SK-N-SH (cell line): ENCODE measurements at regions not wholly inside any gene's neighbourhood (a gene's known extent, or its start where the extent isn't known, plus 50 kb on each side); places are given as distances from the start of the nearest gene placed in this dataset.

Source experiments
- CTCF ChIA-PET: fragments of 300-600, 350-600 bp; formaldehyde crosslinking; extraction: SDS; loops from one replicate; lab custom pipeline; 2021; lab: Yijun Ruan, JAX
- POLR2A ChIA-PET: fragments of 350-600 bp; sonication (Branson Sonifier 250); formaldehyde crosslinking; extraction: SDS; loops from one replicate; lab custom pipeline; 2020; ENCODE audit warnings: antibody characterized with exemption, inconsistent platforms; lab: Yijun Ruan, JAX
- DNase-seq: peaks from one replicate; pipeline ENCODE4 v3.0.0; 2012
- H2AFZ ChIP-seq: fragments of 200-600 bp; sonication (generic); 2 replicates; pipeline ENCODE4 v1.8.1; 2016; ENCODE audit warnings: antibody characterized with exemption, mild to moderate bottlenecking, low read depth
- H3F3A ChIP-seq: fragments of 200-600 bp; sonication (generic); replicated peaks from 2 replicates; pipeline ENCODE3; 2016; ENCODE audit warnings: antibody characterized with exemption, mild to moderate bottlenecking; ENCODE audit not compliant: insufficient read depth
- H3K27ac ChIP-seq, 2 experiments: fragments of 200-500 bp in 1 of 2; fragments of 200-600 bp in 1 of 2; sonication (Bioruptor generic) in 1 of 2; sonication (generic), shearing (Covaris generic) in 1 of 2; 2 replicates each; pipeline versions ENCODE4 v1.5.1 to v1.6.1; 2014 to 2016; ENCODE audit warnings: low read depth in 2 of 2, inconsistent platforms in 1 of 2, low read length in 1 of 2, mild to moderate bottlenecking in 1 of 2, mixed read lengths in 1 of 2
- H3K27me3 ChIP-seq: fragments of 200-600 bp; sonication (generic), shearing (Covaris generic); 2 replicates; pipeline ENCODE4 v1.6.1; 2016; ENCODE audit warnings: mixed run types; ENCODE audit not compliant: insufficient read depth
- H3K36me3 ChIP-seq, 2 experiments: fragments of 200-500 bp in 1 of 2; fragments of 200-600 bp in 1 of 2; sonication (Bioruptor generic) in 1 of 2; sonication (generic) in 1 of 2; replicated peaks in 1 of 2; 2 replicates each; pipeline versions ENCODE3 to v1.5.1; 2014 to 2016; ENCODE audit warnings: low read length in 1 of 2, mild to moderate bottlenecking in 1 of 2; ENCODE audit not compliant: insufficient read depth in 2 of 2, control insufficient read depth in 1 of 2
- H3K4me1 ChIP-seq, 2 experiments: fragments of 200-500 bp in 1 of 2; fragments of 200-600 bp in 1 of 2; sonication (Bioruptor generic) in 1 of 2; sonication (generic), shearing (Covaris generic) in 1 of 2; 2 replicates each; pipeline versions ENCODE4 v1.5.1 to v1.6.1; 2014 to 2016; ENCODE audit warnings: low read depth in 1 of 2, low read length in 1 of 2, mixed run types in 1 of 2; ENCODE audit not compliant: insufficient read depth in 2 of 2, control insufficient read depth in 1 of 2
- H3K4me2 ChIP-seq: fragments of 200-600 bp; sonication (generic), shearing (Covaris generic); 2 replicates; pipeline ENCODE4 v1.6.1; 2017; ENCODE audit warnings: mixed run types
- H3K4me3 ChIP-seq, 2 experiments: fragments of 200-500 bp in 1 of 2; fragments of 200-600 bp in 1 of 2; sonication (Bioruptor generic) in 1 of 2; sonication (generic), shearing (Covaris generic) in 1 of 2; 2 replicates each; pipeline versions ENCODE4 v1.5.1 to v1.8.1; 2014 to 2016; ENCODE audit warnings: low read depth in 2 of 2, inconsistent platforms in 1 of 2, low read length in 1 of 2, mild to moderate bottlenecking in 1 of 2, mixed read lengths in 1 of 2, moderate library complexity in 1 of 2
- H3K79me2 ChIP-seq: fragments of 200-600 bp; sonication (generic); 2 replicates; pipeline ENCODE4 v1.8.1; 2017; ENCODE audit warnings: mild to moderate bottlenecking; ENCODE audit not compliant: insufficient read depth
- H3K9ac ChIP-seq: fragments of 200-600 bp; sonication (generic); 2 replicates; pipeline ENCODE4 v1.6.1; 2017; ENCODE audit warnings: mixed run types
- H3K9me2 ChIP-seq: fragments of 200-600 bp; sonication (generic); 2 replicates; pipeline ENCODE4 v1.6.1; 2017; ENCODE audit warnings: mixed run types
- H3K9me3 ChIP-seq: fragments of 200-600 bp; sonication (generic); 2 replicates; pipeline ENCODE4 v1.6.1; 2017; ENCODE audit warnings: mixed run types, mild to moderate bottlenecking, moderate library complexity
- H4K20me1 ChIP-seq: fragments of 200-600 bp; sonication (generic); 2 replicates; pipeline ENCODE4 v1.6.1; 2017; ENCODE audit warnings: mild to moderate bottlenecking, mixed run types; ENCODE audit not compliant: insufficient read depth
- MEF2A ChIP-seq: IDR thresholded peaks from 2 replicates; pipeline ENCODE4 v1.4.0; 2012; ENCODE audit warnings: low read depth, borderline replicate concordance
- MXI1 ChIP-seq: IDR thresholded peaks from 2 replicates; pipeline ENCODE4 v1.6.1; 2012; ENCODE audit warnings: mild to moderate bottlenecking, low read depth, low read length, improper control_type of control experiment
- NFIC ChIP-seq: IDR thresholded peaks from 2 replicates; pipeline ENCODE4 v1.4.0; 2012; ENCODE audit warnings: borderline replicate concordance
- RAD21 ChIP-seq: IDR thresholded peaks from 2 replicates; pipeline ENCODE4 v1.6.1; 2012; ENCODE audit warnings: mild to moderate bottlenecking, low read length
- REST ChIP-seq: IDR thresholded peaks from 2 replicates; pipeline ENCODE4 v1.6.1; 2012; ENCODE audit warnings: mild to moderate bottlenecking, low read depth, low read length, moderate library complexity
- RFX5 ChIP-seq: IDR thresholded peaks from 2 replicates; pipeline ENCODE4 v1.6.1; 2012; ENCODE audit warnings: mild to moderate bottlenecking, improper control_type of control experiment, low read length
- SMC3 ChIP-seq: IDR thresholded peaks from 2 replicates; pipeline ENCODE4 v1.6.1; 2012; ENCODE audit warnings: low read depth, low read length, improper control_type of control experiment
- TEAD4 ChIP-seq: IDR thresholded peaks from 2 replicates; pipeline ENCODE4 v1.4.0; 2012; ENCODE audit warnings: mild to moderate bottlenecking, borderline replicate concordance; ENCODE audit not compliant: insufficient read depth
- USF1 ChIP-seq: IDR thresholded peaks from 2 replicates; pipeline ENCODE4 v1.4.0; 2012; ENCODE audit warnings: low read depth, borderline replicate concordance
- ZBTB33 ChIP-seq: IDR thresholded peaks from 2 replicates; pipeline ENCODE4 v1.4.0; 2012; ENCODE audit warnings: low read depth, borderline replicate concordance
- WGBS: methylation state at CpG from one replicate; pipeline ENCODE4 v1.1.6; 2017; ENCODE audit warnings: low lambda C conversion rate; 5-methylcytosine and 5-hydroxymethylcytosine counted together
- TF ChIP-seq, protein P1 (sequence below): fragments of 150-350 bp; IDR thresholded peaks from 2 replicates; pipeline ENCODE4 v1.6.1; 2016; ENCODE audit warnings: mild to moderate bottlenecking, low read depth, low read length
- TF ChIP-seq, protein P2 (sequence below): fragments of 150-350 bp; IDR thresholded peaks from 2 replicates; pipeline ENCODE4 v1.6.1; 2017; ENCODE audit warnings: antibody characterized with exemption, low read length, low read depth, borderline replicate concordance

DNA sequence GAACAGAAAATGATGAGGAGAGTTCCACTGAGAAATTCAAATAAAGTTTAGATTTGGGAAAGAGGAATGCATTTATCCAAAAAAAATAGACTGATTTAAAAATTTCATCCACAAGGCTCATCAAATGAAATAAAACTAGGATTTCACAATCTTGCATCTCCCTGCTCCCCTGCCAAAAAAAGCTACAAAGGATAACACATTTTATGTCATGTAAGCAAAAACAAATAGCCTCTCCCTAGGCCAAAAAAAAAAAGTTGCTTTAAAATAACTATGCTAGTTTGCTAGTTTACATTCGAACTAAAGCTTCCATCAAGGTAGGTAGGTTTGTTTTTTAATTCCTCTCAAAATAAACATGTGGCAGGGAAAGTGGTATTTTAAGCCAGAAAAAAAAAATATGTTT, 465.5 kb upstream of the ID2 start:
- no peaks in the 10 kb centered on the region for H3K79me2 ChIP-seq
- no peak overlapping the region for H2AFZ ChIP-seq
- no peaks in the 10 kb centered on the region for H4K20me1 ChIP-seq
- no peaks in the 10 kb centered on the region for H3K27me3 ChIP-seq
- H3K9me2 ChIP-seq: no peaks in the 10 kb centered on the region
- H3K4me2 ChIP-seq: no peak overlapping the region
- H3K4me1 ChIP-seq: no peaks in the 10 kb centered on the region
- H3K9me3 ChIP-seq: no peaks in the 10 kb centered on the region
- ChIA-PET CTCF (interaction anchor here (0.6 kb wide), 1 partner anchor 785 kb away, joined by 3 read pairs; no protein-coding TSS in a partner anchor), POLR2A (no interaction called here)
- H3K36me3 ChIP-seq: no peaks in the 10 kb centered on the region
- 33% methylated on average over 1 of the region's 1 CpG for WGBS
- H3K4me3 ChIP-seq: no peak overlapping the region
- no peaks in the 10 kb centered on the region for H3F3A ChIP-seq
- H3K9ac ChIP-seq: no peak overlapping the region
- TF ChIP-seq MEF2A (no peak), TEAD4 (no peak), SMC3 (no peak), RFX5 (no peak), NFIC (no peak)
- TF ChIP-seq, protein P1, sequence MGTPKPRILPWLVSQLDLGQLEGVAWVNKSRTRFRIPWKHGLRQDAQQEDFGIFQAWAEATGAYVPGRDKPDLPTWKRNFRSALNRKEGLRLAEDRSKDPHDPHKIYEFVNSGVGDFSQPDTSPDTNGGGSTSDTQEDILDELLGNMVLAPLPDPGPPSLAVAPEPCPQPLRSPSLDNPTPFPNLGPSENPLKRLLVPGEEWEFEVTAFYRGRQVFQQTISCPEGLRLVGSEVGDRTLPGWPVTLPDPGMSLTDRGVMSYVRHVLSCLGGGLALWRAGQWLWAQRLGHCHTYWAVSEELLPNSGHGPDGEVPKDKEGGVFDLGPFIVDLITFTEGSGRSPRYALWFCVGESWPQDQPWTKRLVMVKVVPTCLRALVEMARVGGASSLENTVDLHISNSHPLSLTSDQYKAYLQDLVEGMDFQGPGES: no peak
- H3K27ac ChIP-seq: no peak overlapping the region
- DNase-seq: no peak

DNA sequence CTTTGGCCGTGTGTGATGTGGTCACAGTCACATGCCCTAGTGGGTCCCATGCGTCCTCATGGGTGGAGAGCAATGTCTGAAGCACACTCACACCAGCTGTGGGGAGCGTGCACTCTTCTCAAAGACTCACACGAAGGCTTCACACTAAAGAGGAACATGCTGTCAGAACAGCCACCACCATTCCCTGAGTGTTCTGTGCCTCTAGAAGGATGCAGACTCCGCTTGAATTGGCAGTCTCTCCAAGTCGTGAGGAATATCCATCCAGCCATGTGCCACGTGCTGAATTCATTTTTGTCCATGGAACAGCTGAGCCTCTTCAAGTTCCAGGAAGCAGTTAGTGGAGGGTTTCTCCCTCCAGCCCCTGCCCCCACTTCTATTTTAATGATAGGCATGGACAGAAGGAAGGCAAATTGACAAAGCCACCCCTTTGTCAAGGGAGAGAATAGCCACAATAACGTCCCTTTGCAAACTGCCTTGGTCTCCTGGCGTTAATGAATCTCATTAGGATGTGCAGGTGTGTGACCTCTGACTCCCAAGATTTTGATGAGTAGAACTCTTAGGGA, 464.3 kb upstream of the ID2 start:
- Histone ChIP-seq H3K9me3 (no peaks in the 10 kb centered on the region), H3K4me3 (no peak overlapping the region), H3F3A (no peaks in the 10 kb centered on the region), H3K36me3 (no peaks in the 10 kb centered on the region), H3K27me3 (no peaks in the 10 kb centered on the region), H3K27ac (no peak overlapping the region), H3K9me2 (no peaks in the 10 kb centered on the region), H3K4me2 (no peak overlapping the region), H3K9ac (no peak overlapping the region), H4K20me1 (no peaks in the 10 kb centered on the region), H3K4me1 (no peaks in the 10 kb centered on the region), H2AFZ (no peak overlapping the region), H3K79me2 (no peaks in the 10 kb centered on the region)
- WGBS: 60% methylated on average over 7 of the region's 9 CpGs
- ChIA-PET CTCF (no interaction called here), POLR2A (no interaction called here)
- no peak for DNase-seq
- TF ChIP-seq SMC3 (no peak), MXI1 (no peak)

GRCh38 chr2:8219096-8219495, 462.8 kb upstream of the ID2 start:
- no peak overlapping the region for H3K4me3 ChIP-seq
- no peaks in the 10 kb centered on the region for H3K4me1 ChIP-seq
- no peaks in the 10 kb centered on the region for H3F3A ChIP-seq
- H3K9ac ChIP-seq: no peak overlapping the region
- no peak overlapping the region for H3K4me2 ChIP-seq
- no peaks in the 10 kb centered on the region for H3K27me3 ChIP-seq
- no peaks in the 10 kb centered on the region for H3K9me3 ChIP-seq
- H3K9me2 ChIP-seq: no peaks in the 10 kb centered on the region
- no peaks in the 10 kb centered on the region for H3K36me3 ChIP-seq
- ChIA-PET CTCF (no interaction called here), POLR2A (no interaction called here)
- no peaks in the 10 kb centered on the region for H4K20me1 ChIP-seq
- H2AFZ ChIP-seq: no peak overlapping the region
- no peaks in the 10 kb centered on the region for H3K79me2 ChIP-seq
- H3K27ac ChIP-seq: no peak overlapping the region
- 78% methylated on average over 8 of the region's 8 CpGs for WGBS
- no peak for DNase-seq
- TF ChIP-seq RAD21: no peak
- TF ChIP-seq REST: no peak
- TF ChIP-seq, protein P2, sequence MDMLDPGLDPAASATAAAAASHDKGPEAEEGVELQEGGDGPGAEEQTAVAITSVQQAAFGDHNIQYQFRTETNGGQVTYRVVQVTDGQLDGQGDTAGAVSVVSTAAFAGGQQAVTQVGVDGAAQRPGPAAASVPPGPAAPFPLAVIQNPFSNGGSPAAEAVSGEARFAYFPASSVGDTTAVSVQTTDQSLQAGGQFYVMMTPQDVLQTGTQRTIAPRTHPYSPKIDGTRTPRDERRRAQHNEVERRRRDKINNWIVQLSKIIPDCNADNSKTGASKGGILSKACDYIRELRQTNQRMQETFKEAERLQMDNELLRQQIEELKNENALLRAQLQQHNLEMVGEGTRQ: no peak
- no peak for TF ChIP-seq USF1
- TF ChIP-seq TEAD4: no peak
- no peak for TF ChIP-seq ZBTB33
